Astrocyte (in vitro differentiated cells and primary cell): ENCODE measurements at regions not wholly inside any gene's neighbourhood (a gene's known extent, or its start where the extent isn't known, plus 50 kb on each side); places are given as distances from the start of the nearest gene placed in this dataset.

ENCODE experiments used
- CTCF ChIP-seq: IDR thresholded peaks from 2 replicates; pipeline ENCODE4 v1.5.1; 2011; ENCODE audit warnings: low read depth, mild to moderate bottlenecking, inconsistent platforms, low read length, moderate library complexity; ENCODE audit not compliant: insufficient read depth
- EZH2 ChIP-seq: IDR thresholded peaks from 2 replicates; pipeline ENCODE4 v1.6.1; 2012; ENCODE audit warnings: mild to moderate bottlenecking, low read length, inconsistent platforms; ENCODE audit not compliant: insufficient read depth

GRCh38 chr5:124960266-124960665, 213.8 kb upstream of the ZNF608 start:
- TF ChIP-seq EZH2 (no peak), CTCF (no peak)
